Amygdala (tissue), 56 donors: ENCODE measurements at regions not wholly inside any gene's neighbourhood (a gene's known extent, or its start where the extent isn't known, plus 50 kb on each side); places are given as distances from the start of the nearest gene placed in this dataset.

Experiments
- DNase-seq, 56 donors: peaks; one replicate each; lab custom pipeline; 2025; lab: John Stamatoyannopoulos, UW

- DNase-seq, result peak in 1 of 56 donors; percentile 4
Observed at GRCh38 chr20:23187751-23188150, 101.6 kb upstream of the CD93 start.

GRCh38 chr20:23186808-23187207 is 100.7 kb upstream of the CD93 start:
- no peak for DNase-seq

GRCh38 chr20:23180451-23180921 is 94.4 kb upstream of the CD93 start:
- DNase-seq, result no peak

GRCh38 chr20:23179766-23180403 is 93.8 kb upstream of the CD93 start:
- no peak for DNase-seq

- DNase-seq, result no peak
Observed at GRCh38 chr20:23178806-23179205, 92.7 kb upstream of the CD93 start.

- DNase-seq, result no peak
Observed at GRCh38 chr20:23174821-23175220, 88.7 kb upstream of the CD93 start.

- no peak for DNase-seq
Observed at GRCh38 chr20:23167431-23167830, 81.3 kb upstream of the CD93 start.

GRCh38 chr20:23166563-23166962 is 80.4 kb upstream of the CD93 start:
- DNase-seq, result no peak

GRCh38 chr20:23165964-23166363 is 79.8 kb upstream of the CD93 start:
- no peak for DNase-seq

- no peak for DNase-seq
Observed at GRCh38 chr20:23165307-23165750, 79.2 kb upstream of the CD93 start.

GRCh38 chr20:23164176-23164601 is 78.1 kb upstream of the CD93 start:
- peak in 28 of 56 donors; percentile 14 to 72 (median 33) for DNase-seq

GRCh38 chr20:23163562-23163961 is 77.4 kb upstream of the CD93 start:
- DNase-seq, result no peak

- DNase-seq, result no peak
Observed at GRCh38 chr20:23162887-23163286, 76.8 kb upstream of the CD93 start.

- DNase-seq, result peak in 2 of 56 donors; percentile 27 to 41
Observed at GRCh38 chr20:23161968-23162696, 76.0 kb upstream of the CD93 start.

- DNase-seq, result no peak
Observed at GRCh38 chr20:23161244-23161891, 75.2 kb upstream of the CD93 start.

GRCh38 chr20:23160536-23161243 is 74.6 kb upstream of the CD93 start:
- DNase-seq, result no peak

- DNase-seq, result no peak
Observed at GRCh38 chr20:23159947-23160318, 73.8 kb upstream of the CD93 start.

- no peak for DNase-seq
Observed at GRCh38 chr20:23159256-23159946, 73.3 kb upstream of the CD93 start.

GRCh38 chr20:23157734-23158133 is 71.6 kb upstream of the CD93 start:
- no peak for DNase-seq

- no peak for DNase-seq
Observed at GRCh38 chr20:23156842-23157423, 70.8 kb upstream of the CD93 start.
